GM18870 (cell line): ENCODE measurements at regions not wholly inside any gene's neighbourhood (a gene's known extent, or its start where the extent isn't known, plus 50 kb on each side); places are given as distances from the start of the nearest gene placed in this dataset.
"Not testable (repeated sequence)": the region's sequence is repeated elsewhere in the genome, so short reads cannot be mapped to it uniquely, and the experiment has no call there.

ENCODE experiments used
- ATAC-seq: cut with Tn5 transposase; IDR thresholded peaks from one replicate; pipeline ENCODE4 v1.9.1; 2021; ENCODE audit warnings: moderate library complexity; ENCODE audit not compliant: unreplicated experiment

GRCh38 chr9:15113288-15113687 is 193.7 kb downstream of the TTC39B start:
- ATAC-seq, result no peak

GRCh38 chr9:15111071-15111470 is 195.9 kb downstream of the TTC39B start:
- ATAC-seq, result no peak

GRCh38 chr9:15104826-15105420 is 194.7 kb upstream of the FREM1 start:
- ATAC-seq, result peak; percentile 96

GRCh38 chr9:15103290-15103689 is 193.1 kb upstream of the FREM1 start:
- ATAC-seq, result no peak

GRCh38 chr9:15101095-15101494 is 190.9 kb upstream of the FREM1 start:
- no peak for ATAC-seq

- no peak for ATAC-seq
These were observed 190.3 kb upstream of the FREM1 start for GRCh38 chr9:15100571-15100970.

- no peak for ATAC-seq
These were observed 186.7 kb upstream of the FREM1 start for GRCh38 chr9:15096972-15097371.

GRCh38 chr9:15086778-15087324 is 176.6 kb upstream of the FREM1 start:
- no peak for ATAC-seq

GRCh38 chr9:15086156-15086763 is 176.0 kb upstream of the FREM1 start:
- no peak for ATAC-seq

- ATAC-seq, result no peak
These were observed 171.0 kb upstream of the FREM1 start for GRCh38 chr9:15081021-15081753.

GRCh38 chr9:15080401-15080800 is 170.2 kb upstream of the FREM1 start:
- ATAC-seq, result no peak

- no peak for ATAC-seq
These were observed 169.8 kb upstream of the FREM1 start for GRCh38 chr9:15079989-15080388.

- ATAC-seq, result no peak
These were observed 167.9 kb upstream of the FREM1 start for GRCh38 chr9:15077946-15078729.

GRCh38 chr9:15073620-15074019 is 163.4 kb upstream of the FREM1 start:
- no peak for ATAC-seq

- no peak for ATAC-seq
These were observed 160.5 kb upstream of the FREM1 start for GRCh38 chr9:15070716-15071115.

- ATAC-seq, result no peak
These were observed 158.9 kb upstream of the FREM1 start for GRCh38 chr9:15069106-15069505.

- no peak for ATAC-seq
These were observed 158.0 kb upstream of the FREM1 start for GRCh38 chr9:15068261-15068660.

- ATAC-seq, result no peak
These were observed 148.8 kb upstream of the FREM1 start for GRCh38 chr9:15059003-15059402.

GRCh38 chr9:15058236-15058635 is 148.0 kb upstream of the FREM1 start:
- ATAC-seq, result no peak

- ATAC-seq, result not testable (repeated sequence)
These were observed 145.1 kb upstream of the FREM1 start for GRCh38 chr9:15055284-15055683.

GRCh38 chr9:15048772-15049171 is 138.5 kb upstream of the FREM1 start:
- ATAC-seq, result no peak
